OCI-LY3 (cell line): ENCODE measurements at regions not wholly inside any gene's neighbourhood (a gene's known extent, or its start where the extent isn't known, plus 50 kb on each side); places are given as distances from the start of the nearest gene placed in this dataset.

Experiments used
- H2AFZ ChIP-seq: fragments of 200-600, 300-600 bp; shearing (Covaris generic); 2 replicates; pipeline ENCODE4 v1.6.0; 2014; ENCODE audit warnings: antibody characterized with exemption, low read depth, low read length
- H3K27ac ChIP-seq: fragments of 200-600, 300-600 bp; sonication (generic); 2 replicates; pipeline ENCODE4 v1.5.1; 2014; ENCODE audit warnings: mild to moderate bottlenecking, low read length, moderate library complexity, mixed read lengths
- H3K27me3 ChIP-seq: fragments of 200-600, 300-600 bp; sonication (generic); 2 replicates; pipeline ENCODE4 v1.6.1; 2014; ENCODE audit warnings: low read depth, low read length, mixed read lengths
- H3K36me3 ChIP-seq: fragments of 200-600, 300-600 bp; sonication (generic); replicated peaks from 2 replicates; pipeline ENCODE3; 2014; ENCODE audit warnings: low read depth, low read length, mixed read lengths
- H3K4me1 ChIP-seq: fragments of 300-600, 200-600 bp; sonication (generic); 2 replicates; pipeline ENCODE4 v1.6.1; 2014; ENCODE audit warnings: low read length, mixed read lengths
- H3K4me2 ChIP-seq: fragments of 200-600, 300-600 bp; sonication (generic); 2 replicates; pipeline ENCODE4 v1.6.1; 2014; ENCODE audit warnings: low read length, mixed read lengths
- H3K4me3 ChIP-seq: fragments of 300-600, 200-600 bp; sonication (generic); 2 replicates; pipeline ENCODE4 v1.5.1; 2014; ENCODE audit warnings: antibody characterized with exemption, mild to moderate bottlenecking, low read length, moderate library complexity
- H3K79me2 ChIP-seq: fragments of 300-600, 200-600 bp; shearing (Covaris generic); 2 replicates; pipeline ENCODE4 v1.6.1; 2014; ENCODE audit warnings: mild to moderate bottlenecking, low read length, mixed read lengths
- H3K9ac ChIP-seq: fragments of 300-600, 200-600 bp; shearing (Covaris generic); 2 replicates; pipeline ENCODE4 v1.6.0; 2014; ENCODE audit warnings: mild to moderate bottlenecking, low read length, moderate library complexity
- H3K9me3 ChIP-seq: fragments of 200-600, 300-600 bp; shearing (Covaris generic); 2 replicates; pipeline ENCODE4 v1.6.1; 2014; ENCODE audit warnings: low read length, mixed read lengths; ENCODE audit not compliant: insufficient read depth
- H4K20me1 ChIP-seq: fragments of 200-600, 300-600 bp; sonication (generic); 2 replicates; pipeline ENCODE4 v1.6.1; 2016; ENCODE audit warnings: low read length, mixed read lengths; ENCODE audit not compliant: insufficient read depth
- CTCF ChIP-seq: fragments of 200-600, 300-600 bp; sonication (generic); IDR thresholded peaks from 2 replicates; pipeline ENCODE4 v1.5.1; 2014; ENCODE audit warnings: antibody characterized with exemption, low read length, low read depth
- EZH2phosphoT487 ChIP-seq: fragments of 200-600 bp; shearing (Covaris generic); IDR thresholded peaks from 2 replicates; pipeline ENCODE4 v1.6.1; 2018; ENCODE audit warnings: antibody characterized with exemption, mixed run types, low read depth

- H3K4me3 ChIP-seq: no peak overlapping the region
- no peak overlapping the region for H3K9ac ChIP-seq
- H2AFZ ChIP-seq: no peak overlapping the region
- no peak overlapping the region for H3K27ac ChIP-seq
- no peaks in the 10 kb centered on the region for H3K4me1 ChIP-seq
- no peak overlapping the region for H3K4me2 ChIP-seq
- no peaks in the 10 kb centered on the region for H3K36me3 ChIP-seq
- H3K27me3 ChIP-seq: peaks cover 11% of the 10 kb centered on the region; the same call in 1 of the 2 replicates
- no peak for TF ChIP-seq EZH2phosphoT487
- no peak for TF ChIP-seq CTCF
- H3K9me3 ChIP-seq: no peaks in the 10 kb centered on the region
- H3K79me2 ChIP-seq: no peaks in the 10 kb centered on the region
- no peaks in the 10 kb centered on the region for H4K20me1 ChIP-seq
Measured at GRCh38 chr12:107369679-107370078, 276.3 kb upstream of the CRY1 start.

- Histone ChIP-seq H3K27me3 (0 out of 2 replicates have a peak, but pooled peaks cover 4% of the 10 kb centered on the region), H3K4me3 (no peak overlapping the region), H3K4me1 (no peaks in the 10 kb centered on the region), H3K9ac (no peak overlapping the region), H3K36me3 (no peaks in the 10 kb centered on the region), H2AFZ (no peak overlapping the region), H4K20me1 (no peaks in the 10 kb centered on the region), H3K27ac (no peak overlapping the region), H3K9me3 (no peaks in the 10 kb centered on the region), H3K4me2 (no peak overlapping the region), H3K79me2 (no peaks in the 10 kb centered on the region)
- TF ChIP-seq EZH2phosphoT487: no peak
- no peak for TF ChIP-seq CTCF
Measured at GRCh38 chr12:107372229-107372658, 278.9 kb upstream of the CRY1 start.

GRCh38 chr12:107373238-107373809 lies 280.0 kb upstream of the CRY1 start:
- Histone ChIP-seq H3K4me3 (no peak overlapping the region), H4K20me1 (no peaks in the 10 kb centered on the region), H2AFZ (no peak overlapping the region), H3K27me3 (0 out of 2 replicates have a peak, but pooled peaks cover 4% of the 10 kb centered on the region), H3K4me2 (no peak overlapping the region), H3K9me3 (no peaks in the 10 kb centered on the region), H3K27ac (no peak overlapping the region), H3K36me3 (no peaks in the 10 kb centered on the region), H3K4me1 (no peaks in the 10 kb centered on the region), H3K9ac (no peak overlapping the region), H3K79me2 (no peaks in the 10 kb centered on the region)
- no peak for TF ChIP-seq EZH2phosphoT487

GRCh38 chr12:107374161-107374840 lies 281.0 kb upstream of the CRY1 start:
- H3K79me2 ChIP-seq: no peaks in the 10 kb centered on the region
- no peak overlapping the region for H3K4me3 ChIP-seq
- H3K4me2 ChIP-seq: no peak overlapping the region
- H3K9ac ChIP-seq: no peak overlapping the region
- H3K27ac ChIP-seq: no peak overlapping the region
- TF ChIP-seq EZH2phosphoT487: no peak
- H4K20me1 ChIP-seq: no peaks in the 10 kb centered on the region
- no peaks in the 10 kb centered on the region for H3K36me3 ChIP-seq
- no peaks in the 10 kb centered on the region for H3K4me1 ChIP-seq
- no peaks in the 10 kb centered on the region for H3K9me3 ChIP-seq
- no peak overlapping the region for H2AFZ ChIP-seq
- H3K27me3 ChIP-seq: 0 out of 2 replicates have a peak, but pooled peaks cover 4% of the 10 kb centered on the region

GRCh38 chr12:107375231-107375630 lies 281.9 kb upstream of the CRY1 start:
- Histone ChIP-seq H3K9ac (no peak overlapping the region), H3K27ac (no peak overlapping the region), H3K4me2 (no peak overlapping the region), H3K27me3 (0 out of 2 replicates have a peak, but pooled peaks cover 4% of the 10 kb centered on the region), H3K4me3 (no peak overlapping the region), H3K9me3 (no peaks in the 10 kb centered on the region), H3K4me1 (no peaks in the 10 kb centered on the region), H2AFZ (no peak overlapping the region), H3K79me2 (no peaks in the 10 kb centered on the region), H4K20me1 (no peaks in the 10 kb centered on the region), H3K36me3 (no peaks in the 10 kb centered on the region)
- TF ChIP-seq EZH2phosphoT487 (no peak), CTCF (no peak)
